ENCODE measurements at regions not wholly inside any gene's neighbourhood (a gene's known extent, or its start where the extent isn't known, plus 50 kb on each side); places are given as distances from the start of the nearest gene placed in this dataset.

GRCh38 chr16:60137891-60138290 lies 1403.8 kb upstream of the GOT2 start:
- Histone ChIP-seq H3K4me2 (no peak overlapping the region), H3K36me3 (ENCODE audit: insufficient read depth) (no peaks in the 10 kb centered on the region), H3K27ac (ENCODE audit: low read depth) (no peak overlapping the region), H4K20me1 (replicated peaks; ENCODE audit: insufficient read depth) (no peaks in the 10 kb centered on the region), H2AFZ (no peak overlapping the region), H3K79me2 (replicated peaks; ENCODE audit: insufficient read depth) (no peaks in the 10 kb centered on the region), H3F3A (replicated peaks; ENCODE audit: low read depth) (no peaks in the 10 kb centered on the region), H3K9me2 (ENCODE audit: insufficient read depth) (0 out of 2 replicates have a peak, but pooled peaks cover 3% of the 10 kb centered on the region), H3K4me3 (no peak overlapping the region), H3K27me3 (ENCODE audit: insufficient read depth) (no peaks in the 10 kb centered on the region), H3K4me1 (ENCODE audit: insufficient read depth) (no peaks in the 10 kb centered on the region)
- Mint-ChIP-seq H3K27ac (no peak overlapping the region), H3K4me1 (peaks cover 2% of the 10 kb centered on the region; the same call in 2 of the 3 replicates), H3K36me3 (ENCODE audit: low read depth) (peaks cover 7% of the 10 kb centered on the region; the same call in 2 of the 3 replicates), H3K27me3 (ENCODE audit: insufficient read depth, low read depth, poor library complexity) (no peaks in the 10 kb centered on the region), H3K4me3 (no peak overlapping the region), H3K9me3 (peaks cover 12% of the 10 kb centered on the region)
- DNase-seq (ENCODE audit: low spot score) (no peak), ATAC-seq (no peak)
- TF ChIP-seq EZH2phosphoT487 (IDR thresholded peaks at IDR 0.05; ENCODE audit: unreplicated experiment) (no peak), ZNF114 (CRISPR knock-in tag; IDR thresholded peaks at IDR 0.05) (no peak), CREB1 (CRISPR knock-in tag; IDR thresholded peaks at IDR 0.05; ENCODE audit: low read depth) (no peak), JUNB (IDR thresholded peaks at IDR 0.05; ENCODE audit: unreplicated experiment) (no peak), ZNF331 (CRISPR knock-in tag; IDR thresholded peaks at IDR 0.05; ENCODE audit: low read depth) (no peak), NANOG (IDR thresholded peaks at IDR 0.05; ENCODE audit: borderline replicate concordance) (no peak)
- TF ChIP-seq, protein P1, sequence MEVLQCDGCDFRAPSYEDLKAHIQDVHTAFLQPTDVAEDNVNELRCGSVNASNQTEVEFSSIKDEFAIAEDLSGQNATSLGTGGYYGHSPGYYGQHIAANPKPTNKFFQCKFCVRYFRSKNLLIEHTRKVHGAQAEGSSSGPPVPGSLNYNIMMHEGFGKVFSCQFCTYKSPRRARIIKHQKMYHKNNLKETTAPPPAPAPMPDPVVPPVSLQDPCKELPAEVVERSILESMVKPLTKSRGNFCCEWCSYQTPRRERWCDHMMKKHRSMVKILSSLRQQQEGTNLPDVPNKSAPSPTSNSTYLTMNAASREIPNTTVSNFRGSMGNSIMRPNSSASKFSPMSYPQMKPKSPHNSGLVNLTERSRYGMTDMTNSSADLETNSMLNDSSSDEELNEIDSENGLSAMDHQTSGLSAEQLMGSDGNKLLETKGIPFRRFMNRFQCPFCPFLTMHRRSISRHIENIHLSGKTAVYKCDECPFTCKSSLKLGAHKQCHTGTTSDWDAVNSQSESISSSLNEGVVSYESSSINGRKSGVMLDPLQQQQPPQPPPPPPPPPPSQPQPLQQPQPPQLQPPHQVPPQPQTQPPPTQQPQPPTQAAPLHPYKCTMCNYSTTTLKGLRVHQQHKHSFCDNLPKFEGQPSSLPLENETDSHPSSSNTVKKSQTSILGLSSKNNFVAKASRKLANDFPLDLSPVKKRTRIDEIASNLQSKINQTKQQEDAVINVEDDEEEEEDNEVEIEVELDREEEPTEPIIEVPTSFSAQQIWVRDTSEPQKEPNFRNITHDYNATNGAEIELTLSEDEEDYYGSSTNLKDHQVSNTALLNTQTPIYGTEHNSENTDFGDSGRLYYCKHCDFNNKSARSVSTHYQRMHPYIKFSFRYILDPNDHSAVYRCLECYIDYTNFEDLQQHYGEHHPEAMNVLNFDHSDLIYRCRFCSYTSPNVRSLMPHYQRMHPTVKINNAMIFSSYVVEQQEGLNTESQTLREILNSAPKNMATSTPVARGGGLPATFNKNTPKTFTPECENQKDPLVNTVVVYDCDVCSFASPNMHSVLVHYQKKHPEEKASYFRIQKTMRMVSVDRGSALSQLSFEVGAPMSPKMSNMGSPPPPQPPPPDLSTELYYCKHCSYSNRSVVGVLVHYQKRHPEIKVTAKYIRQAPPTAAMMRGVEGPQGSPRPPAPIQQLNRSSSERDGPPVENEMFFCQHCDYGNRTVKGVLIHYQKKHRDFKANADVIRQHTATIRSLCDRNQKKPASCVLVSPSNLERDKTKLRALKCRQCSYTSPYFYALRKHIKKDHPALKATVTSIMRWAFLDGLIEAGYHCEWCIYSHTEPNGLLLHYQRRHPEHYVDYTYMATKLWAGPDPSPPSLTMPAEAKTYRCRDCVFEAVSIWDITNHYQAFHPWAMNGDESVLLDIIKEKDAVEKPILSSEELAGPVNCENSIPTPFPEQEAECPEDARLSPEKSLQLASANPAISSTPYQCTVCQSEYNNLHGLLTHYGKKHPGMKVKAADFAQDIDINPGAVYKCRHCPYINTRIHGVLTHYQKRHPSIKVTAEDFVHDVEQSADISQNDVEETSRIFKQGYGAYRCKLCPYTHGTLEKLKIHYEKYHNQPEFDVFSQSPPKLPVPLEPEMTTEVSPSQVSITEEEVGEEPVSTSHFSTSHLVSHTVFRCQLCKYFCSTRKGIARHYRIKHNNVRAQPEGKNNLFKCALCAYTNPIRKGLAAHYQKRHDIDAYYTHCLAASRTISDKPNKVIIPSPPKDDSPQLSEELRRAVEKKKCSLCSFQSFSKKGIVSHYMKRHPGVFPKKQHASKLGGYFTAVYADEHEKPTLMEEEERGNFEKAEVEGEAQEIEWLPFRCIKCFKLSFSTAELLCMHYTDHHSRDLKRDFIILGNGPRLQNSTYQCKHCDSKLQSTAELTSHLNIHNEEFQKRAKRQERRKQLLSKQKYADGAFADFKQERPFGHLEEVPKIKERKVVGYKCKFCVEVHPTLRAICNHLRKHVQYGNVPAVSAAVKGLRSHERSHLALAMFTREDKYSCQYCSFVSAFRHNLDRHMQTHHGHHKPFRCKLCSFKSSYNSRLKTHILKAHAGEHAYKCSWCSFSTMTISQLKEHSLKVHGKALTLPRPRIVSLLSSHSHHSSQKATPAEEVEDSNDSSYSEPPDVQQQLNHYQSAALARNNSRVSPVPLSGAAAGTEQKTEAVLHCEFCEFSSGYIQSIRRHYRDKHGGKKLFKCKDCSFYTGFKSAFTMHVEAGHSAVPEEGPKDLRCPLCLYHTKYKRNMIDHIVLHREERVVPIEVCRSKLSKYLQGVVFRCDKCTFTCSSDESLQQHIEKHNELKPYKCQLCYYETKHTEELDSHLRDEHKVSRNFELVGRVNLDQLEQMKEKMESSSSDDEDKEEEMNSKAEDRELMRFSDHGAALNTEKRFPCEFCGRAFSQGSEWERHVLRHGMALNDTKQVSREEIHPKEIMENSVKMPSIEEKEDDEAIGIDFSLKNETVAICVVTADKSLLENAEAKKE (CRISPR knock-in tag; IDR thresholded peaks at IDR 0.05) = no peak
- TF ChIP-seq, protein P2, sequence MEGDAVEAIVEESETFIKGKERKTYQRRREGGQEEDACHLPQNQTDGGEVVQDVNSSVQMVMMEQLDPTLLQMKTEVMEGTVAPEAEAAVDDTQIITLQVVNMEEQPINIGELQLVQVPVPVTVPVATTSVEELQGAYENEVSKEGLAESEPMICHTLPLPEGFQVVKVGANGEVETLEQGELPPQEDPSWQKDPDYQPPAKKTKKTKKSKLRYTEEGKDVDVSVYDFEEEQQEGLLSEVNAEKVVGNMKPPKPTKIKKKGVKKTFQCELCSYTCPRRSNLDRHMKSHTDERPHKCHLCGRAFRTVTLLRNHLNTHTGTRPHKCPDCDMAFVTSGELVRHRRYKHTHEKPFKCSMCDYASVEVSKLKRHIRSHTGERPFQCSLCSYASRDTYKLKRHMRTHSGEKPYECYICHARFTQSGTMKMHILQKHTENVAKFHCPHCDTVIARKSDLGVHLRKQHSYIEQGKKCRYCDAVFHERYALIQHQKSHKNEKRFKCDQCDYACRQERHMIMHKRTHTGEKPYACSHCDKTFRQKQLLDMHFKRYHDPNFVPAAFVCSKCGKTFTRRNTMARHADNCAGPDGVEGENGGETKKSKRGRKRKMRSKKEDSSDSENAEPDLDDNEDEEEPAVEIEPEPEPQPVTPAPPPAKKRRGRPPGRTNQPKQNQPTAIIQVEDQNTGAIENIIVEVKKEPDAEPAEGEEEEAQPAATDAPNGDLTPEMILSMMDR (conservative IDR thresholded peaks at IDR 0.05; ENCODE audit: low read depth in 2 of 2) = no peak
